Activated CD4-positive, alpha-beta T cell treated with anti-CD3 and anti-CD28 coated beads, Interleukin-2, Interleukin-4, amounts not matched to agents 100 ng/mL and 50 ng/mL, durations not matched to agents 16 hours and 8 hours (primary cell): ENCODE measurements at regions not wholly inside any gene's neighbourhood (a gene's known extent, or its start where the extent isn't known, plus 50 kb on each side); places are given as distances from the start of the nearest gene placed in this dataset.

Experiments
- DNase-seq: peaks from one replicate; pipeline ENCODE4 v3.0.0-alpha.2; 2020; ENCODE audit warnings: low spot score

DNA sequence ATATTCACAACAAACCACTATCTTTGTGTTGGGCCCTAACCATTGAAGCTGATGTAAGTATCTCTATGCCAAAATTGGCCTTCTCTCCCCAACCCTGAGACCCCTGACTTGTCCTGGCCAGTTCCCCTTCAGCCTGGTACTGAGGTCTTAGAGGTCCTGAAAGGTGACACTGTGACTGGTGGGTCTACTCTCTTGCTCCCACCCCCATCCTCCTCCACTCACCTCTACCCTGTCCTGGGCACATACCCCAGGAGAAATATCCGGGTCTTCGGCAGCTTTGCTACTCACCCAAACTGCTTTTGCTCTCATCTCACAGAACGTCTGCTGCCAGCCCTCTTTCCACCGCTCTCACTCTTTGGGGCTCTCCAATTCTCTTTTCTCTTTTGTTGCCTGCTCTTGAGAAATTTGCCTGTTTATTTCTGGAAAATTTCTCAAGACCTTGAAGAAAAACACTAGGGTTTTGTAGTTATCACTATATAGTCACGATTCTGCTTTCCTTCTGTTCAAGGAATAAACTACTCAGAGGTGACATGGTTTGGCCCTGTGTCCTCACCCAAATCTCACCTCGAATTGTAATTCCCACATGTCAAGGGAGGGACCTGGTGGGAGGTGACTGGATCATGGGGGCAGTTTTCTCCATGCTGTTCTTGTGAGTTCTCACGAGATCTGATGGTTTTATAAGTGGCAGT lies 133.8 kb upstream of the PKDCC start:
- no peak for DNase-seq

DNA sequence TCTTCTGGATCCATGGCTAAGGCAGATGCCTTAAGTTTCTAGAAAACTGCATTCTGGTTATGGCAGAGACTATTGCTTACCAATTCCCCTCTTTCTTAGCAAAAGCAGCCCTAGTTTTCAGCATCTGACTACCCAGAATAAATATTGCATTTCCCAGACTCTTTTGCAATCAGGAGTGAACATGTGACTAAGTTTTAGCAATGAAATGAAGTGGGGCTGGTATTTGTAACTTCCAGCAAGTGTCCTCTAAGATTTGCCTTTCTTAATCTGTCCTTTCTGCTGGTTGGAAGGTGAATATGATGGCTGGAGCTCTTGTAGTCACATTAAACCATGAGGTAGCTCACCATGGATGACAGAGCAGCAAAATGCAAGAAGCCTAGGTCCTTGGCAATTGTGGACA lies 132.9 kb upstream of the PKDCC start:
- no peak for DNase-seq

DNA sequence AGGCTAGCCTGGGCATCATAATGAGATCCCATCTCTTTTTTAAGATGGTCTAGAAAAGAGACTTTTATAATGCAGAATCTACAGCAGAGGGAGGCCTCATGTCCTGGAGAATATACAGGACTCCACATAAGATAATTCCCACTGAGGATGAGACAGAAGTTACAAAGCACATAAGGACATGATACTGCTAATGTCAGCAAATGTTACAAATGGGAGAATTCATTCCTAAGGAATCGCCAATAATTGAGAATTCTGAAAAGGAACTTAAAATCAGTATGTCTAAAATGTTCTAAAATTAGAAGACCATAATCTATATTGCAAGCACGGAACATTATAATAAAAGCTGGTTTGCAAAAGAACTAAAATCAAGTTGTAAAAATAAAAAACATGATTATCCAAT lies 131.6 kb upstream of the PKDCC start:
- no peak for DNase-seq

DNA sequence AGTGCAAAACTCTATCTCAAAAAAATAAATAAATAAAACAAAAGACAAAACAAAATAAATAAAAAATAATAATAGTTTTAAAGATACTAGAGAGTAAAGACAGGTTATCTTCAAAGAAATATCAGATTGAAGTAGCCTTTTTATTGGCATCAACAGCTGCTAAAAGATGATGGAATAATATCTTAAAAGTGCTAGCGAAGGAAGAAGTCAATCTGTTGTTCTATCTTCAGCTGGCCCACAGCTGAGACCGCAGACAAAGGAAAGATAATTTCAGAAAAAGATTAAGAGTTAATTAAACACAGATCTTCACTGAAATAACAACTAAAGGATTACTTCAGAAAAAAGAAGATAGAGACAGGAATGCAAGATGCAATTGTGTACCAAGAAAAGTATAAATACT lies 130.2 kb upstream of the PKDCC start:
- no peak for DNase-seq

DNA sequence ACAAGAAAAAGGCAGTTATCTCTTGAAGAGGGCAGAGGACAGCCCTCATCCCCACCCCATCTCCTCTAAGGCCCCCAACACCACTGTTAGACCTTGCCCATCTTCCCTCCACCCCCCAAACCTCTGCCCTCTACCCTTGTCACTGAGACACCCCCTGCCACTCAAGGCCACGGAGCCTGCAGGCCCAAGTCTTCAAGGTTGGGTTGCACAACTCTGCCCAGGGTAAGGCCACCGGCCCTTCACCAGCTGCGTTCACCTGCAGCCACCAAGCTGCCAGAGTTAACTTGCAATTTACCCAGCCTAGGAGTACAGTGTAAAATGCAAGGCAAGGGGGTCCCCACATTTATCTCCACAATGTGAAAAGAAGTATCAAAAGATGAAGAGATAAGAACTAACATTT lies 128.7 kb upstream of the PKDCC start:
- DNase-seq: no peak

DNA sequence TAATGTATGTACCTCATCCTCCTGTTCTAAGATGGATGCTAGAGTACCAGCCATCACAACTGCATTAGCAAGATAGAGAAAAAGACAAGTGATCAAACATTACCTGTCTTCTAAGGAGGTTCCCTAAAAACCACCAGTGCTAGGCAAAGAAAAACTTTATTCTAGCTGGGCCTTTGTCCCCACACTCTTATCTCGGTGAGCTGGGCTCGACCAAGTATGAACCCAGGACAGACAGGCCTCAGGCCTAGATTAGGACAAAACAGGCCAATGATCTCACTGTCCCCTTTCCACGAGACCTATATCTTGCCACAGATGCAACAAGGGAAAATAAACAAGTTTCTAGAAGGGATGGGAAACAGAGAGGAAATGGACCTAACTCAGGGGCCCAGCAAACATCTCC lies 127.6 kb upstream of the PKDCC start:
- DNase-seq: no peak

DNA sequence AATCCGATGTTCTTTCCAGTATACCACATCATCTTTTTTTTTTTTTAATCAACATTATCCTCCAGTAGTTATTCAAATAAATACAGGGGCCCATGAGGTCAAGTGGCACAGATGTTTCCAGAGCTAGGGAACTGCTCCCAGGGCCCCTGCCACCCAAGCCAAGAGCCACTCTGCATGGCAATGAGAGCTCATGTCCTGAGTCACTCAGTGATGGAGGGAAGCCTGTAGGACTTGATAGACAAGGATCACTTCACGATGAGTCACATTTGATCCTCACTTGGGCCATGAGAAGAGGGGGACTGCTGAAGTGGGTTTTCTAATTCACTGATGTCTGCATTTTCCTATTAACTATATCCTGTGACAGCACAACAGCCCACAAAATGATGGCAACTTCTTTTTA lies 127.0 kb upstream of the PKDCC start:
- no peak for DNase-seq

DNA sequence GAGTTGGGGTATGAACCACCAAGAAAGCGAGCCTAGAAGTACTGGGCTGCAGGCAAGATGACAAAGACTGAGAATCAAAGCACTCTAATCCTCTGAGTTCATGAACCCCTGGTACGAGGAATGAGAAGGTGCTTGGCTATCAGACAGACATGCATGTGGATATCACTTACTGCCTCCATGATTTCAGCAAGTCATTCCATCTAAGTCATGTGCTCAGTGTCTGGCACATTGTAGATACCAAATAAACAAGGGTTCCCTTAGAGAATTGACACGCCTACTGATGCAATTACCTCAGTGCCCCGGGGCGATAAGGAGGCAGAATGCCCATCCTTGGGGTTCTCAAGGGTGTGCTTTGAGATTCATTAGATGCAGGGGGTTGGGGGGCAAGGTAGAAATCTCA lies 125.6 kb upstream of the PKDCC start:
- DNase-seq: no peak

DNA sequence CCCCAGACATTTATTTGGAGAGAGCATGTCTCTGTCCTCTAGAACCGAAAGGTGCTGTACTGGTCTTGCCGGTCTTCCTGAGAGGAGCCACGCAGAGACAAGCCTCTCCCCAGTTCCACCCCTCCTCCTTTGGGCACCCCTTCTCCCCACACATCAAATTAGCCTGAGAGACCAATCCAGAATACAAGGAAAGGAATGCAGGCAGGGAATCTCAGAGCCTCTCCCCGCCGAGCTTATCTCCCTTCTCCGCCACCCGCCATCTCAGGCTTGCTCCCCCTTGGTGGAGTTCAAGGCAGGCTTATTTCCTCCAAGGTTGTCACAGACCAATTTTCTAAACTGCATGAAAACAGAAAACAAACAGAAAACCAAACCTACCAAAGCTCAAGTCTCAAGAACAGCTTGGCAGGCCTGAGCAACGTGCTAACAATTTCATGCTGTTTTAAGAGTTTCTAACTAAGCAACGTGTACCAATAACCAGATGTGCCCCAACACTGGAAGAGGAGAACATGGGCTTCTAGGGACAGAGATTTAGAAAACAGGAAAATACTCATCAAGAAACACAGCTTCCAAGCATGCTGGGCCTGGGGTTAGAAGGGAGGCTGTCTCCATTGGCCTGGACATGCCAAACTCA lies 124.5 kb upstream of the PKDCC start:
- no peak for DNase-seq

DNA sequence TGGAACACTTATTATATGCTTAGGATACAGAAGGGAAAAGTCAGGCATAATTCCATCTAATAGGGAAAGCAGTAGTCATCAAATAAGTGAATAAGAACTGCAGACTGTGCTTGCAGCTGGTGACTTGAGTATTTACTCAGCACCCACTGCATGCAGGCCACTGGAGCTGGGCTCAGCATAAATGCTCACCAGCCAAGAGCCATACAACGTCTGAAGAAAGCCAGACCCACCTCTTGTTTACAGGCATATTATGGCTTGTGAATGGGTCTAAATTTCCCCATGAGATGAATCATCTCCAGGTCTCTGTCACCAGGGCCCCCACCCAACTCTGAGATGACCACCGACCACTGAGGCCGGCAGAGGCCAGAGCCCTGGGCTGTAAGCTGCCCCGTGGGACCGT lies 123.8 kb upstream of the PKDCC start:
- DNase-seq: no peak

DNA sequence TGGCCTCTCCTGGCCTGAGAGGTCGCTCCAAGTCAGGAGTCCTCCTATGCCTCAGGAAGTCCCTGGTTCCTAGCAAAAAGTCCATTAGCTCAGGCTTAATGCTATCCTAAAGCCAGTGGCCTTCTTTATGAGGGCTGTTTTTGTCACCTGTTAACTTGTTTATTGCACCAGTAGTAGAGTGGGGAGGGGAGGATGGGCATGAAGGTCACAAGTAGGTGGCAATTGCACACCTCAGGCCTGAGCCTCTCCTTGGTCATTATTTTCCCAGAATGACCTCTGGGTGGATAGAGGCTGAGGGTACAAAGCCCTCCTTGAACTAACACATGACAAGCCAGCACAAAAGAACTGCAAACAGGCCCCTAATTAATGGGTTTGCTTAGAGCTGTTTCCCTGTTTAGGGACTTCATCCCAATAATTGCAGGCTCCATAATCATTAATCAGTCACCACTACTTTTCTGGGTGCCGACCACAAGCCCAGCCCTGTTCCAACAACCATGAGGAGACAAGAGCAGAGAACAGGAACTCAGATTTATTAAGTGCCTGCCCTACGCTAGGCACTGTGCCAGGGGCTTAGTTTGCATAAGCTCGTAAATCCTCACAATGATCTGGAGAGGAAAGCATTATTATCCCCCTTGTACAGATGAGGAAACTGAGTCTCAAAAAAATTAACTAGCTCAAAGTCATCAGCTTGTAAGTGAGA lies 123.0 kb upstream of the PKDCC start:
- no peak for DNase-seq

DNA sequence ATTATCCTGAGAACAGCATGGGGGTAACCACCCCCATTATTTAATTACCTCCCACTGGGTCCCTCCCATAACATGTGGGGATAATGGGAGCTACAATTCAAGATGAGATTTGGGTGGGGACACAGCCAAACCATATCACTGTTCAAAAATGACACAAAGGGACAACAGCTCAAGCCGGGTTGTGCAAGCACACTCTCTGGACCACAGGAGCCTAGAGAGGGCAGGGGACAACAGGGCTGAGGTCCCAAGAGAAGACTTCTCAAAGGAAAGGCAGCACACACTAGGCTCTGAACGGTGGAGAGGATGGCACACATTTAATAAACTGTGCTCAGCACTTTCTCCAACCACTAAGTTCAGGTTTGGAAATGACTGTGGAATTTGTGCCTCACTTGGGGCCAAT lies 122.1 kb upstream of the PKDCC start:
- no peak for DNase-seq

DNA sequence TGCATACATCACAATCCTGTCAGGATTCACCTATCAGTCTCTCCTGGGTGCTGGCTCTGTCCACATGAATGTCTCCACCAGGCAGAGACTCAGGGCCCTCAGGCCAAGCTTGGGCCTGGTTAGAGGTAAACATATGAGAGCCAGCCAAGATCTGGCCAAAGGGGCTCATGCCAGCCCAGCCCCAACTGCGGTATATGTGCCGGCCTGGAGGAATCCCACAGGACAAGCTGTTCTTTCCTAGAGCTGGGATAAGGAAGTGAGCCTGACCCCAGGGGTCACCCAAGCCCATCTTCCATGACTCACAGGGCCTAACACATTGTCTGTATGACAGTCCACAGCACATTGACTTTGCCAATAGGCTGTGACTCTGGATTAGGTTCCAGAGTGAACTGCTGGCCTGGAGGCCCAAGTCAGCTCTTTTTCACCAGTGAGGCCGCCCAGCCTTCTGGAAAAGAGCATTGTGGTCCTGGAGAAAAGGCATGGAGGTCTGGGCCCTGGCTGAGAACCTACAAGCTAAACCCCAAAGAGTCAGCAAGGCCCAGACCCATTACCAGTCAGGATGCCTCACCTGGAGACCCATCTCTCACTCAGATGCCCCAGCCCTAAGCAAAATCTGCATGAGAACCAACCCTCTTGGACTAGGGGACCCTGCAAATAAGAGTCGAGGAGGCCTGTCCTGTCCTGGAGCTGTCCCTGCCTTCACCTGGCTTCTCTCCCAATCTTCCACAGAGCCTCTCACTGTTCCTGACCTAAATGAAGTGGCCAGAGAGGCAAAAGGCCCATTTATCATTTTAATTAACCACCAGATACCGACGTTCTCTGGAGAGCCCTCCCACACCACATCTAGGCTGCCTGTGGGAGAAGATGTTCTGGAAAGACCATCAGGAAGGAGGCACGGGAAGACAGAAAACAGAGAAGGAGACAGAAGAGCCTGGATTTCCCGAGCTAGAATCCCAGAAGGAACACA lies 120.9 kb upstream of the PKDCC start:
- no peak for DNase-seq

DNA sequence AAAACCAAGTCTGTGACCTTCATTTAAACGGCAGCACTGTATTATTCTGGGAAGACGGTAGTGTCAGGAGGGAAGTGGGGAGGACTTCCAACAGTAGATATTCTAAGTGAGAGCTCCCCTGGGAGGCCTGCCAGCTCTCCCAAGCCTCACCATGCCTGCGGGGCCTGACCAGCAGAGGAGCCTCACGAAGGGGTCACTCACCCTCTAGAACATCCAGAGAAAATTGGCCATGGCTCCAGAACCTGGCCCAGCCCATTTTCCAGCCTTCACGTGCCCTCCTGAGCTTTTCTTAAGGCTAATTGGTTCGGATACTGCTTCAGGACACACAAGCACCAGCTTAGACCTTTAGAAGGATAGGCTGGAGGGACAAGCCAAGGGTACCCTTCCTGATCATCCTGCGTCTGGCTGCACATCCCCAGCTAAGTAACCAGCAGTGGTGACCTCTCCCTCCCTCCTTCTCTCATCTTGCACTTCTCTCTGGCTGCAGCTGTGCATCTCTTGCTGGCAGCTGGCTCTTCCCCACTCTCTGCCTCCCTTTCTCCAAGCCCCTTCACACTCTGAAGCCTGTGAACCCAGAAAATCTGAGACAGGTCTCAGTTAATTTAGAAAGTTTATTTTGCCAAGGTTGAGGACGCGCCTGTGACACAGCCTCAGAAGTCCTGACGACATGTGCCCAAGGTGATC lies 120.1 kb upstream of the PKDCC start:
- no peak for DNase-seq

DNA sequence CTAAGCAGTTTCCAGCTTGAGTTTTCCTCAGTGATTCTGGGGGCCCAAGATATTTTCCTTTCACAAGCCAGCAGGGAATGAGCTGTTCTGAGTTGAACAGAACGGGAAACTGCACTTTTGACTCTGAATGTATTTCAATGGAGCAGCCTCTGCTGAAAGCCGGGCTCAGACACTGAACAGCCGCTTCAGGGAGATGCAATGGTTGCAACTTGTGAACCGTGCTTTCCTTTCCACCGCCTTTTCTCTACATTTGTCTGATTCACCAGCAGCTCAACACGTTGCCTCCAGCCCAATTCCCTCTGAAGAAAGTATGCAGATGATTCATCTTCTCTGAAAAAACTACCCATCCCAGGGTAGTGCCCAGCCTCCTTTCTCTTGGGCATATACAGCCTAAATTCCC lies 119.3 kb upstream of the PKDCC start:
- DNase-seq: no peak

DNA sequence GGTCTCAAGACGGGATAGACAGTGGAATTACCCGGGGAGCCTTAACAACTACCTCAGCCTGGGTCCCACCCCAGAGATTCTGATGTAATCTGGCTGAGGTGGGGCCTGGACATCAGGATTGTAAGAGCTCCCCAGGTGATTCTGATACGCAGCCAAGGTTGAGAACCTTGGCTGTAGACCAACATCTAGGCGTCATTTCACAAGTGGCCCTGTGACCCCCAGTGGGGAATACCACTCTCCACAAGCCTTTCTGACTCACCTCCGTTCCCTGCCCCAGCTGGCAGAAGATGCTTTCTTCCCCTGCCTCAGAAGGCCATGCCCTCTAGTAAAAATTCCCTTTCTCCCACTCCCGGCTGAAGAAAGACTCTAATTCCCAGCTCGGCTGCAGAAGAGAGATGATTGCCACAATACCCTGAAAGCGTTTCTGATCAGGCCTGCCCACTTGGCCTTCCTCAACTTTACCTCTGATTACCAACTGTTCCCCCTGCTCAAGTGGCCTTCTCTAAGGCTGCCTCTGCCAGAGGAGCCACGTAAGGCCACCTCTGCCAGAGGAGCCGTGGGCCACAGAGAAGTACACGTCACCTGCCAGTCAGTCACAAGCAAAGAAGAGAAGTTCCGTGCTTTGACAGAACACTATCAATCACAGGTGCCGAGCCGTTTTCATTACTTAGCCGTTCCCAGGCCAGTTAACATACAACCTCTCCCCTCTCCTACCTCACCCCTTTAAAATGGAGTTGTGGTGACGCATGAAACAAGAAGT lies 116.8 kb upstream of the PKDCC start:
- no peak for DNase-seq

DNA sequence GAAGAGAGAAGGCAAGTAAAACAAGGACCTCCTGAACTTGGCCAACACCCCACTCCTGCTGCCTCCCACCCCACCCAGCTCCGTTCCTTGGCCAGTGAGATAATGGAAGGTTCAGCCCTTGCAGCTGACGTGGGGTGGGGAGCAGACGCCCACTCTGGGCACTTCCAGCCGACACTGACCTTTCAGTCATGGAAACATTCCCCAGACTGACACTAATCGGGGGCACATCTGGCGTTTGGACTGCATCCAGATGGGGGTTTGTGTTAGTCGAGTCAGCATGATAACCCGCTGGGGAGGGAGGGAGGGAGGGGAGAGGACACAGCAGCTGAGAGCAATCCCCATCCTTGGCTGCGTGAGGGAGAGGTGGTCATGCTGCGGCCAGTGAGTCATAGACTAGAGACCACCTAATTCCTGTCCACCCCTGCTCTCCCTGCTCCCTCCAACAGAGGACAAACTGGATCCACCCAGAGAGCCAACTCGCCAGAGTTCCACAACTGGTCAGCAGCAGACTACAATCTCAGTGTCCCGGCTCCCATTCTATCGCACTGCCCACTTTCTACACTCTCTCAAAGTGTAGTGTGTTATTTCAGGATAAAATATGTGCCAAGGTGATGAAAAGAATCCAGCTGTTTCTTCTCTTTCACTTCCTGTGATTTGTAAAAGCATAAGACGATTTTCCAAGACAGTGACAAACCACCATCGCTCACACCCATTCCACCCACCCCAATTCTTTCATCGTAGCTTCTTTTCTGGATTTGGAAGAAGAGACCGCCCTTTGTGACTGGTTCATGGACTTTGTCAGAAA lies 115.4 kb upstream of the PKDCC start:
- DNase-seq: no peak

DNA sequence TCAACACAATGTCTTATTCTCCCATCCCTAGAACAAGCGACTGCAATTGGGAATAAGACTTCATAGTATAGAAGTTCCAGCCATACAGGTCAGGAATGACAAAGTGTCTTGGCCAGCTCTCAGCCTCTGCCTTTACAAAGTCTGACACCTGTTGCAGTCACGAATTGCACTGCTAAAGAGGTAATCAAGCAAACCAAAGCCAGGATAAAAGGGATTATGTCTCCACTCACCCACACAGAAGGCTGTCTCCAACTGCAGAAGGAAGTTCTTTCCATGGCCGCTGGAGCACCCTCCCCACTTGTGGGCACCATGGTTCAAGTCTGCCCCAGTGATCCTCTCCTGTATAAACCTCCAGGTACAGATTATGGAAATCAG lies 114.8 kb upstream of the PKDCC start:
- DNase-seq: no peak

DNA sequence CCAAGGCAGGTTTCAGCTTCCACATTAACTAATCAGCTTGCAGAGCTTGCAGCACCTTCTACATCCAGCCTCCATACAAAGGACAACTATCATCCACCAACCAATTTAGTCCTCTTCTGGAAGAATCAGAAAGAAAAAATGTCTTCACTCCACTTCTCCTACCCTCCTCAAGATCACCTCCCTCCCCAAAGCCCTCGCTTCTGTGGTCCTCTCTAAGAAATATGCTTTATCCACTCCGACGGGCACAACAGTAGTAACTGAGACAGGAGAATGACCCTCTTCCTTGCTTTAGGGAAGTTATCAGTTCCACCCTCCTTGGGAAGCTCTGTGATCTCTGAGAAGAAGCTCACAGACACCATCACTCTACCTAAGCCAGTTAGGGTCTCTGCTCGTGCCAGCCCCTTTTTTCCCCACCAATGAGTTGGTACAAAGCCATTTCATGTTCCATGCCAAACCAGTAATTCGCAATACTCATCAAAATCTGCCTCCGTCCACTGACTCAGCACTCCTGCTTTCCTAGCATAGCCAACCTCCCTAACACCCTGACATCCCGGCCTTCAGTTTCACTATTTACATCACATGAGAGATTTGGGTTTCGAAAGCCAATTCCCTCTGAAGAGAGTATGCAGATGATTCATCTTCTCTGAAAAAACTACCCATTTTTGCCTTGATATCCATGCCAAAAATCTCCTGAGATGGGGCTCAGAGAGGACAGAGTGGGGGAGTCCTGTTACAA lies 114.1 kb upstream of the PKDCC start:
- no peak for DNase-seq
